ENCODE measurements at regions not wholly inside any gene's neighbourhood (a gene's known extent, or its start where the extent isn't known, plus 50 kb on each side); places are given as distances from the start of the nearest gene placed in this dataset.

DNA sequence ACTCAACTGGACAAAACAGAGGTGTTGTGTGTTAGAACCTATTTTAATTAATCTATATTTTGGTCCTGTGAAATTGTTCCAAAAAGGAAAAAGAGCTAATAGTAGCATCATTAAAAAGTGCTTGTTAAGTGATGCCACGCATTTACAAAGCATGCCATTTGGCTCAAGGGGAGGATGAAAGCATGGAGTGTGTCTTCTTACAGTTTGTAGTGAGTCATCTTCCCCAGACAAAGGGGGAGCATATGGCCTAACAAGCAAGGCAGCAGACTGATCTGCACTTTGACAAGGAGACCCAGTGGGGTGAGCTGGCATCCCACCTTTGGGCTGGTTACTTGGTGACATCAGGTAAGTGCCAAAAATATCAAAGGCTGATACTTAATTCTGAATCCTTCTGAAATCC is 297.0 kb downstream of the FGF9 start:
- Histone ChIP-seq H4K20me1 (replicated peaks; ENCODE audit: insufficient read depth) (no peaks in the 10 kb centered on the region), H3K4me2 (no peak overlapping the region), H3K27ac (ENCODE audit: low read depth) (no peak overlapping the region), H3F3A (replicated peaks; ENCODE audit: low read depth) (no peaks in the 10 kb centered on the region), H2AFZ (no peak overlapping the region), H3K4me3 (no peak overlapping the region), H3K36me3 (ENCODE audit: insufficient read depth) (no peaks in the 10 kb centered on the region), H3K79me2 (replicated peaks; ENCODE audit: insufficient read depth) (no peaks in the 10 kb centered on the region), H3K4me1 (ENCODE audit: insufficient read depth) (no peaks in the 10 kb centered on the region), H3K27me3 (ENCODE audit: insufficient read depth) (no peaks in the 10 kb centered on the region), H3K9me2 (ENCODE audit: insufficient read depth) (0 out of 2 replicates have a peak, but pooled peaks cover 3% of the 10 kb centered on the region)
- no peaks in the 10 kb centered on the region for H3K27me3 Mint-ChIP-seq (ENCODE audit: insufficient read depth, low read depth, poor library complexity)
- ATAC-seq (no peak), DNase-seq (ENCODE audit: low spot score) (no peak)
- H3K27ac Mint-ChIP-seq = no peak overlapping the region
- TF ChIP-seq, protein P1, sequence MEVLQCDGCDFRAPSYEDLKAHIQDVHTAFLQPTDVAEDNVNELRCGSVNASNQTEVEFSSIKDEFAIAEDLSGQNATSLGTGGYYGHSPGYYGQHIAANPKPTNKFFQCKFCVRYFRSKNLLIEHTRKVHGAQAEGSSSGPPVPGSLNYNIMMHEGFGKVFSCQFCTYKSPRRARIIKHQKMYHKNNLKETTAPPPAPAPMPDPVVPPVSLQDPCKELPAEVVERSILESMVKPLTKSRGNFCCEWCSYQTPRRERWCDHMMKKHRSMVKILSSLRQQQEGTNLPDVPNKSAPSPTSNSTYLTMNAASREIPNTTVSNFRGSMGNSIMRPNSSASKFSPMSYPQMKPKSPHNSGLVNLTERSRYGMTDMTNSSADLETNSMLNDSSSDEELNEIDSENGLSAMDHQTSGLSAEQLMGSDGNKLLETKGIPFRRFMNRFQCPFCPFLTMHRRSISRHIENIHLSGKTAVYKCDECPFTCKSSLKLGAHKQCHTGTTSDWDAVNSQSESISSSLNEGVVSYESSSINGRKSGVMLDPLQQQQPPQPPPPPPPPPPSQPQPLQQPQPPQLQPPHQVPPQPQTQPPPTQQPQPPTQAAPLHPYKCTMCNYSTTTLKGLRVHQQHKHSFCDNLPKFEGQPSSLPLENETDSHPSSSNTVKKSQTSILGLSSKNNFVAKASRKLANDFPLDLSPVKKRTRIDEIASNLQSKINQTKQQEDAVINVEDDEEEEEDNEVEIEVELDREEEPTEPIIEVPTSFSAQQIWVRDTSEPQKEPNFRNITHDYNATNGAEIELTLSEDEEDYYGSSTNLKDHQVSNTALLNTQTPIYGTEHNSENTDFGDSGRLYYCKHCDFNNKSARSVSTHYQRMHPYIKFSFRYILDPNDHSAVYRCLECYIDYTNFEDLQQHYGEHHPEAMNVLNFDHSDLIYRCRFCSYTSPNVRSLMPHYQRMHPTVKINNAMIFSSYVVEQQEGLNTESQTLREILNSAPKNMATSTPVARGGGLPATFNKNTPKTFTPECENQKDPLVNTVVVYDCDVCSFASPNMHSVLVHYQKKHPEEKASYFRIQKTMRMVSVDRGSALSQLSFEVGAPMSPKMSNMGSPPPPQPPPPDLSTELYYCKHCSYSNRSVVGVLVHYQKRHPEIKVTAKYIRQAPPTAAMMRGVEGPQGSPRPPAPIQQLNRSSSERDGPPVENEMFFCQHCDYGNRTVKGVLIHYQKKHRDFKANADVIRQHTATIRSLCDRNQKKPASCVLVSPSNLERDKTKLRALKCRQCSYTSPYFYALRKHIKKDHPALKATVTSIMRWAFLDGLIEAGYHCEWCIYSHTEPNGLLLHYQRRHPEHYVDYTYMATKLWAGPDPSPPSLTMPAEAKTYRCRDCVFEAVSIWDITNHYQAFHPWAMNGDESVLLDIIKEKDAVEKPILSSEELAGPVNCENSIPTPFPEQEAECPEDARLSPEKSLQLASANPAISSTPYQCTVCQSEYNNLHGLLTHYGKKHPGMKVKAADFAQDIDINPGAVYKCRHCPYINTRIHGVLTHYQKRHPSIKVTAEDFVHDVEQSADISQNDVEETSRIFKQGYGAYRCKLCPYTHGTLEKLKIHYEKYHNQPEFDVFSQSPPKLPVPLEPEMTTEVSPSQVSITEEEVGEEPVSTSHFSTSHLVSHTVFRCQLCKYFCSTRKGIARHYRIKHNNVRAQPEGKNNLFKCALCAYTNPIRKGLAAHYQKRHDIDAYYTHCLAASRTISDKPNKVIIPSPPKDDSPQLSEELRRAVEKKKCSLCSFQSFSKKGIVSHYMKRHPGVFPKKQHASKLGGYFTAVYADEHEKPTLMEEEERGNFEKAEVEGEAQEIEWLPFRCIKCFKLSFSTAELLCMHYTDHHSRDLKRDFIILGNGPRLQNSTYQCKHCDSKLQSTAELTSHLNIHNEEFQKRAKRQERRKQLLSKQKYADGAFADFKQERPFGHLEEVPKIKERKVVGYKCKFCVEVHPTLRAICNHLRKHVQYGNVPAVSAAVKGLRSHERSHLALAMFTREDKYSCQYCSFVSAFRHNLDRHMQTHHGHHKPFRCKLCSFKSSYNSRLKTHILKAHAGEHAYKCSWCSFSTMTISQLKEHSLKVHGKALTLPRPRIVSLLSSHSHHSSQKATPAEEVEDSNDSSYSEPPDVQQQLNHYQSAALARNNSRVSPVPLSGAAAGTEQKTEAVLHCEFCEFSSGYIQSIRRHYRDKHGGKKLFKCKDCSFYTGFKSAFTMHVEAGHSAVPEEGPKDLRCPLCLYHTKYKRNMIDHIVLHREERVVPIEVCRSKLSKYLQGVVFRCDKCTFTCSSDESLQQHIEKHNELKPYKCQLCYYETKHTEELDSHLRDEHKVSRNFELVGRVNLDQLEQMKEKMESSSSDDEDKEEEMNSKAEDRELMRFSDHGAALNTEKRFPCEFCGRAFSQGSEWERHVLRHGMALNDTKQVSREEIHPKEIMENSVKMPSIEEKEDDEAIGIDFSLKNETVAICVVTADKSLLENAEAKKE (CRISPR knock-in tag; IDR thresholded peaks at IDR 0.05) = no peak
- TF ChIP-seq ZNF114 (CRISPR knock-in tag; IDR thresholded peaks at IDR 0.05) (no peak), STAT1 (IDR thresholded peaks at IDR 0.05; ENCODE audit: unreplicated experiment) (no peak), EZH2 (IDR thresholded peaks at IDR 0.05; ENCODE audit: low read depth, unreplicated experiment) (no peak), JUNB (IDR thresholded peaks at IDR 0.05; ENCODE audit: unreplicated experiment) (no peak), ZNF331 (CRISPR knock-in tag; IDR thresholded peaks at IDR 0.05; ENCODE audit: low read depth) (no peak), CREB1 (CRISPR knock-in tag; IDR thresholded peaks at IDR 0.05; ENCODE audit: low read depth) (no peak), EZH2phosphoT487 (IDR thresholded peaks at IDR 0.05; ENCODE audit: unreplicated experiment) (no peak), NANOG (IDR thresholded peaks at IDR 0.05; ENCODE audit: borderline replicate concordance) (no peak)
- TF ChIP-seq, protein P2, sequence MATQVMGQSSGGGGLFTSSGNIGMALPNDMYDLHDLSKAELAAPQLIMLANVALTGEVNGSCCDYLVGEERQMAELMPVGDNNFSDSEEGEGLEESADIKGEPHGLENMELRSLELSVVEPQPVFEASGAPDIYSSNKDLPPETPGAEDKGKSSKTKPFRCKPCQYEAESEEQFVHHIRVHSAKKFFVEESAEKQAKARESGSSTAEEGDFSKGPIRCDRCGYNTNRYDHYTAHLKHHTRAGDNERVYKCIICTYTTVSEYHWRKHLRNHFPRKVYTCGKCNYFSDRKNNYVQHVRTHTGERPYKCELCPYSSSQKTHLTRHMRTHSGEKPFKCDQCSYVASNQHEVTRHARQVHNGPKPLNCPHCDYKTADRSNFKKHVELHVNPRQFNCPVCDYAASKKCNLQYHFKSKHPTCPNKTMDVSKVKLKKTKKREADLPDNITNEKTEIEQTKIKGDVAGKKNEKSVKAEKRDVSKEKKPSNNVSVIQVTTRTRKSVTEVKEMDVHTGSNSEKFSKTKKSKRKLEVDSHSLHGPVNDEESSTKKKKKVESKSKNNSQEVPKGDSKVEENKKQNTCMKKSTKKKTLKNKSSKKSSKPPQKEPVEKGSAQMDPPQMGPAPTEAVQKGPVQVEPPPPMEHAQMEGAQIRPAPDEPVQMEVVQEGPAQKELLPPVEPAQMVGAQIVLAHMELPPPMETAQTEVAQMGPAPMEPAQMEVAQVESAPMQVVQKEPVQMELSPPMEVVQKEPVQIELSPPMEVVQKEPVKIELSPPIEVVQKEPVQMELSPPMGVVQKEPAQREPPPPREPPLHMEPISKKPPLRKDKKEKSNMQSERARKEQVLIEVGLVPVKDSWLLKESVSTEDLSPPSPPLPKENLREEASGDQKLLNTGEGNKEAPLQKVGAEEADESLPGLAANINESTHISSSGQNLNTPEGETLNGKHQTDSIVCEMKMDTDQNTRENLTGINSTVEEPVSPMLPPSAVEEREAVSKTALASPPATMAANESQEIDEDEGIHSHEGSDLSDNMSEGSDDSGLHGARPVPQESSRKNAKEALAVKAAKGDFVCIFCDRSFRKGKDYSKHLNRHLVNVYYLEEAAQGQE (IDR thresholded peaks at IDR 0.05; ENCODE audit: unreplicated experiment) = no peak
- TF ChIP-seq, protein P3, sequence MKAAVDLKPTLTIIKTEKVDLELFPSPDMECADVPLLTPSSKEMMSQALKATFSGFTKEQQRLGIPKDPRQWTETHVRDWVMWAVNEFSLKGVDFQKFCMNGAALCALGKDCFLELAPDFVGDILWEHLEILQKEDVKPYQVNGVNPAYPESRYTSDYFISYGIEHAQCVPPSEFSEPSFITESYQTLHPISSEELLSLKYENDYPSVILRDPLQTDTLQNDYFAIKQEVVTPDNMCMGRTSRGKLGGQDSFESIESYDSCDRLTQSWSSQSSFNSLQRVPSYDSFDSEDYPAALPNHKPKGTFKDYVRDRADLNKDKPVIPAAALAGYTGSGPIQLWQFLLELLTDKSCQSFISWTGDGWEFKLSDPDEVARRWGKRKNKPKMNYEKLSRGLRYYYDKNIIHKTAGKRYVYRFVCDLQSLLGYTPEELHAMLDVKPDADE (IDR thresholded peaks at IDR 0.05) = no peak
- TF ChIP-seq, protein P4, sequence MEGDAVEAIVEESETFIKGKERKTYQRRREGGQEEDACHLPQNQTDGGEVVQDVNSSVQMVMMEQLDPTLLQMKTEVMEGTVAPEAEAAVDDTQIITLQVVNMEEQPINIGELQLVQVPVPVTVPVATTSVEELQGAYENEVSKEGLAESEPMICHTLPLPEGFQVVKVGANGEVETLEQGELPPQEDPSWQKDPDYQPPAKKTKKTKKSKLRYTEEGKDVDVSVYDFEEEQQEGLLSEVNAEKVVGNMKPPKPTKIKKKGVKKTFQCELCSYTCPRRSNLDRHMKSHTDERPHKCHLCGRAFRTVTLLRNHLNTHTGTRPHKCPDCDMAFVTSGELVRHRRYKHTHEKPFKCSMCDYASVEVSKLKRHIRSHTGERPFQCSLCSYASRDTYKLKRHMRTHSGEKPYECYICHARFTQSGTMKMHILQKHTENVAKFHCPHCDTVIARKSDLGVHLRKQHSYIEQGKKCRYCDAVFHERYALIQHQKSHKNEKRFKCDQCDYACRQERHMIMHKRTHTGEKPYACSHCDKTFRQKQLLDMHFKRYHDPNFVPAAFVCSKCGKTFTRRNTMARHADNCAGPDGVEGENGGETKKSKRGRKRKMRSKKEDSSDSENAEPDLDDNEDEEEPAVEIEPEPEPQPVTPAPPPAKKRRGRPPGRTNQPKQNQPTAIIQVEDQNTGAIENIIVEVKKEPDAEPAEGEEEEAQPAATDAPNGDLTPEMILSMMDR (conservative IDR thresholded peaks at IDR 0.05; ENCODE audit: low read depth in 2 of 2) = no peak
- no peaks in the 10 kb centered on the region for H3K4me1 Mint-ChIP-seq
- H3K4me3 Mint-ChIP-seq = no peak overlapping the region
- peaks cover 1% of the 10 kb centered on the region; the same call in 1 of the 3 replicates for H3K9me3 Mint-ChIP-seq
- no peaks in the 10 kb centered on the region for H3K36me3 Mint-ChIP-seq (ENCODE audit: low read depth)

Measured in GM23338 (cell line).